Stimulated activated CD4-positive, alpha-beta T cell treated with anti-CD3 and anti-CD28 coated beads, Interleukin-15, amount 100 ng/mL, for 48 hours (primary cell): ENCODE measurements at regions not wholly inside any gene's neighbourhood (a gene's known extent, or its start where the extent isn't known, plus 50 kb on each side); places are given as distances from the start of the nearest gene placed in this dataset.

Experiments used
- DNase-seq, 2 donors: peaks; one replicate each; pipeline ENCODE4 v3.0.0-alpha.2; 2020; ENCODE audit warnings: low read depth in 2 of 2

DNA sequence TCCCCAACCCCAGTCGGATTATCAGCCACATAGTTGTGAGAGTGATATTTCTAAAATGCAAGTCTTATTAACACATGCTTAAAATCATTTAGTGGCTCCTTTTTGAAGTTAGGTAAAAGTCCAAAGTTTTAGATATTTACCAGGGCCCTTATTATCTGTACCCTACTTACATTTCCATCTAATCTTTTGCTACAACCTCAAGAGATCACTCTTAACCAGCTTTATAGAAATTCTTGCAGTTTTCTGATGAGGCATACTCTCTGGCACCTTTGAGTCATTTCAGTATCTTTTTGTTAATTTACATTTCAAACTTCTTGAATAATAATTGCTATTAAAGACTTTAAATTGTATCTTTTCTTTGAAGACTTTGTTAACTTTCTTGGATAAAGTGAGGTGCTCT is 453.3 kb downstream of the RFPL4B start:
- DNase-seq = no peak

DNA sequence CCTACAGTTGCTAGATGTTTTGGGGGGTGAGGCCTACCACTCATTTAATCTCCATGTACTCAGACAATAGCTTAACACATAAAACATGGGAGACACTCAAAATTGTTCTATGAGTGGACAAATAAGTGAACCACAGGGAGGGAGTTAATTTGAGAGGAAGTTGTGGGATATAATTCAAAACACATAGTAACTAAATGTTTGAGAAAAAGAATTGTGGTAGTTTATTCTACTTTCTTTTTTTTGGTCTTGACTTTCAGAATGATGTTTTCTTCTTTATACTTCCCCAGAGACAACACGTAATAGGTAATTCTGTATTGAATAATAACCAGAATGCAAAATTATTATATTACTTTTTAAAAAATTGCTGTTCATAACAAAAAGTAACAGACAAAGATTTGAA is 453.8 kb downstream of the RFPL4B start:
- DNase-seq = no peak

DNA sequence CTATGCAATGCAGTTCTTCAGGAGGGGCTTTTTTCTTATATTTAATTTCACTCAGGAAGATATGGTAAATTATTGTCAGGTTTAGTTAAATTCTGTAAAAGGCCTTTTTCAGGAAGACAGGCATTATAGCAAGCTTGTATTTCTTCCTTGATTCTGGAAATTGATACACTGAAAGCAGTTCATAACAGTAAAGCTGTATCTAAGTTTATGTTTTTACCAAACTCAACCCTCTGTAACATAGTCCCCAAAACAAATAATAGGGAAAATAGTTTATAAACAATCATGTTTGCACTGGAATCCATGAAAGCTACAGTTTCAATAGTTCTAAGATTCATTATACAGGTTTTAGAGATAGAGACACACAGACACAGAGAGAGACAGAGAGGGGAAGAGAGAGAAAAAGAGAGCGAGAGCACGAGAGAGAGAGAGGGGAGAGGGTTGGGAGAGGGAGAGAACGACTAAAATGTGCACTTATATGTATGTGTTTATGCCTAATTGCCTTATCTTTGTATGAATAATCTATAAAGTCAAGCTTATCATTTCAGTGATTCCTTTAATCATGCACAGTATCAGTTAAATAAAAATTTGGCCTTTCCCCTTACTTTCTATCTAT is 454.4 kb downstream of the RFPL4B start:
- DNase-seq = no peak

GRCh38 chr6:112802144-112802543 is 455.0 kb downstream of the RFPL4B start:
- DNase-seq = no peak

- no peak for DNase-seq
These were observed 457.7 kb downstream of the RFPL4B start for GRCh38 chr6:112804638-112805330.

- no peak for DNase-seq
These were observed 459.2 kb downstream of the RFPL4B start for GRCh38 chr6:112806163-112806865.

DNA sequence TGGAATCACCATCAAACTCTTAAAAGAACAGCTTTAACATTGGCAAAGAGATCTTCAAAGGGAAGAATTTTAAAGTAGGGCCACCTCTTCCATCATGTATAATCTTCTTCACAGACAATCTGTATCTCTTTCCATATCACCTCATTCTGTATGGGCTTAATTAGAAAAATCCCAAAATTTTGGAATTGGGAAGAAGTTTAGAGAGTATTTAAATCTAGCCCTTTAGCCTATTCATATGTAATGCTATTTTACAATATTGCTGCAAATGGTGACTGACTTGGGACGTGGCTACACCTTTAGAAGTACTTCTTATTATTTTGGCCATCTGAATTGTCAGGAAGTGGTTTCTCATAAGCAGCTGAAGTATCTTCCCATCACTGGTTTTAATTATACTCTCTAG is 474.3 kb downstream of the RFPL4B start:
- DNase-seq = no peak

GRCh38 chr6:112822769-112823168 is 475.6 kb downstream of the RFPL4B start:
- no peak for DNase-seq

- no peak for DNase-seq
These were observed 480.7 kb downstream of the RFPL4B start for GRCh38 chr6:112827793-112828192.

DNA sequence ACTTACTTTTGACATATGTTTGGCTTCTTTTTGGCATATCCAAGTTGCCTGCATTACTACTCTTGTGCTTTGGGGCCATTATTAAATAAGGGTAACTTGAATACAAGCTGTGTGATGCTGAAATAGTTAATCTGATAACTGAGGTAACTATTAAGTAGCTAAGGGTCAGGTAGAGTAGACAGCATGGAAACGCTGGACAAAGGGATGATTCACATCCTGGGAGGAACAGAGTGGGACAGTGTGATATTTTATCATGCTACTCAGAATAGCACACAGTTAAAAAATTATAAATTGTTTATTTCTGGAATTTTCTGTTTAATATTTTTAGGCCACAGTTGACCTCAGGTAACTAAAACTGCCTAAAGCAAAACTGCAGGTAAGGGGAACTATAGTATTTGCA is 483.9 kb downstream of the RFPL4B start:
- no peak for DNase-seq

DNA sequence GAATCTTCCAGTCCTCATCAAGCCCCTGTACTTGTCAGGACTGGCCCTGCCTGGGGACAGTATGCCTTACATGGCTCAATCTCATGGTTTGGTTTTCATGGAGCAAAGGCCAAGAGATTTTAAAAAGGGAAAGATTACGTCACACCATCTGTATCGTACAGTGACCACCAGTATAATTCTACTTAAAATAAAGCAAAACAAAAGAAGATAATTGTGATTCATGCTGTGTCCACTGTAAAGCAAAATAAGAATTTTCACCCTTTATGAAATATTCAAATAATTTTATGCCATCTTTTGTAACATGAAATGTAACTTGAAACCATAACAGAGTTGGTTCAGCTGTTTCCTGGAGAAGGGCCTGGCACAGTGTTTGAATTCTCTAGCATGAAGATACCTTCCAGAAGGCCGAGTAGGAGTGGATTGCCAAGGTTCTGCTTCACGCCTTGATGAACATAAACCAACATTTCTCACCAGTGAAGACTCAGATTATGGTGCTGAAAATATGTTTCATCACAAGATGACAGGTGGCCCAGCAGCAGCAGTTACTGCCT is 486.5 kb downstream of the RFPL4B start:
- no peak for DNase-seq

DNA sequence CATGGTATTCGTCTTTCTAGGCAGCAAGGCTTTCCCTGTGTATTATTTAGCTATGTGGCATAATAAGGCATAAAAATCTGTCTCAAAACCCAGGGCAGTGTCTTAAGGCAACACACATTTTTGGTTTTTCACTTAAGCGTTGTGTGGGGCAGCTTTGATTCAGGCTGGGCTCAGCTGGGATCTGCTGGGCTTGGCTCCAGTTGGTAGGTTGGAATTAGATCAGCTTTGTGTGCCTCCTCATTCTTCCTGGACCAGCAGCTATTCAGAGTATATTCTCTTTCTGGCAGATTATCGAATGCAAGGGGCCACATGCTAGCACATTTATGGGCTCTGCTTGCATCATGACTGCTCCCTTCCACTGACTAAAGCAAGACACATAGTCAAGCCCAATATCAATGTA is 487.9 kb downstream of the RFPL4B start:
- DNase-seq = no peak

GRCh38 chr6:112839525-112839961 is 492.4 kb downstream of the RFPL4B start:
- no peak for DNase-seq

GRCh38 chr6:112841553-112842329 is 494.6 kb downstream of the RFPL4B start:
- DNase-seq = no peak

- no peak for DNase-seq
These were observed 495.2 kb downstream of the RFPL4B start for GRCh38 chr6:112842330-112842685.

DNA sequence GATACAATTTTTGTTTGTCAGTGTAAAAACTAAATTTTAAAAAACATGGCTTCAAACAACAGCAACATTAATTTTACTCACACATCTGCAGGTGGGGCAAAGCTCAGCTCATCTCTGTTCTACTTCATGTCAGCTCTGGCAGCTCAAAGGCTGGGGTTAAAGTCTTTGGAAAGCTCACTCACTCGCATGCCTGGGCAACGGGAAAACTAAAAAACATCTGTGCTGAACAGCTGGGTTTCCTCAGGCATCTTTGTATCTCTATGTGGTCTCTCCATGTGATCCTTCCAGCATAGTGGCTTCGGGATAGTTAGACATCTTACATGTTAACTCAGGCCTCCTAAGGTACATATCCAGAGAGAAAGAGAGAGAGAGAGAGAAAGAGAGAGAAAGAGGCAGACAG is 499.6 kb downstream of the RFPL4B start:
- DNase-seq = no peak

DNA sequence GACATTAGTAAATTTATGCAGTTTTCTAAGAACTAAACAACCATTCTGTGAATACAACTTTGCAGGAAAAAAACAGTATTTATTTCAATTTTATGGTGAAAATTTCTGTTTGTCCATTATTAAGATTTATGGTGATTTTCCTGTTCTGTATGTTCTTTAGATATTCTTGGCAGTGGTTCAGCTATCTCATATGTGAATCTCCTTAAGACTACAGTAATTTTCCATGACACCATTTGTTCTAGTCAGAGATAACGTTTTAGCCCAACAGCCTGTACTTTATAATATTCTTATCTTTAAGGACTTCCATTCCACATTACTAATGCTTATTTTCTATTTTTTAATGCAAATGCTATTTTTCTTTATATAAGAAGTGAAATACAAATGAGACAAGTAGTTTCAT is 504.0 kb downstream of the RFPL4B start:
- no peak for DNase-seq

DNA sequence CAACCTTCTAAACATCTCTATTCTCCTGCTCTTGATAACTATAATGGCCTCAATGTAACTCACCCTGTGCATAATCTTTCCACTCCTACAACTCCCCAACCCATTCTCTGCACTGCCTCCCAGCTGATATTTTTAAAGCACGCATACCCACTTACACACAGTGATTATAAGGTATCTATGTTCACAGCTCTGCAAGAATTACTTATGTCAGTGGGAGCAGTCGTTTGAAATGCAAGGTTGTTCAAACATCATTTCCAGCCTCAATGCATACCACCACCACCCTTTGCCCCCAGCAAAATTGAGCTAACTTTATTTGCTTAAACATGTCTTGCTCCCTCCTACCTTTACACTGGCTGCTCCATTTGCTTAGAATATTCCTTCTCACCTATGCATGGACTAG is 506.0 kb downstream of the RFPL4B start:
- no peak for DNase-seq

- DNase-seq = no peak
These were observed 516.6 kb downstream of the RFPL4B start for GRCh38 chr6:112863753-112864152.

DNA sequence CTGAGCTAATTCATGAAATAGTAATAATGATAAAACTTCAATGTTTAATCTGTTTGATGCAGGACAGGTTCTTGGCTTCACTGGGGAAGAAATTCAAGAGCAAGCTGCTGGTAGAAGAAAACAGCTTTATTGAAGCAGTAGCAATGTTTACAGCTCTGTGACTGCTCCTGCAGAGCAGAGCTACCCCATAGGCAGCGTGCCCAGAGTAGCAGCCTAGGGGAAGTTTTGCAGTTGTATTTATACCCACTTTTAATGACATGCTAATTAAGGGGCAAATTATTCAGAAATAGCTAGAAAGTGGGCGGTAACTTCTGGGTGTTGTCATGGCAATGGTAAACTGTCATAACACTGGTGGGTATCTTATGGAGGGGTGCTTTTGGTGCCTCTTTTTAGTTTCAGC is 518.0 kb downstream of the RFPL4B start:
- DNase-seq = no peak

GRCh38 chr6:112874881-112875280 is 527.8 kb downstream of the RFPL4B start:
- DNase-seq = no peak
